HL-60 (cell line): ENCODE measurements at regions not wholly inside any gene's neighbourhood (a gene's known extent, or its start where the extent isn't known, plus 50 kb on each side); places are given as distances from the start of the nearest gene placed in this dataset.

Source experiments
- DNase-seq, 2 experiments: peaks; one replicate each; pipeline ENCODE4 v3.0.0-alpha.2; 2010 to 2020; ENCODE audit warnings: low read depth in 1 of 2, low spot score in 1 of 2
- H3K27ac ChIP-seq: fragments of 250-450 bp; sonication (Bioruptor Pico); replicated peaks from 2 replicates; pipeline ENCODE4 v1.5.1; 2020; ENCODE audit warnings: mild to moderate bottlenecking, moderate library complexity
- H3K27me3 ChIP-seq: fragments of 250-450 bp; sonication (Bioruptor Pico); 2 replicates; pipeline ENCODE4 v1.5.1; 2021; ENCODE audit warnings: mild to moderate bottlenecking, moderate library complexity; ENCODE audit not compliant: insufficient read depth, poor library complexity, severe bottlenecking
- H3K4me3 ChIP-seq: replicated peaks from 2 replicates; pipeline ENCODE4 v1.5.1; 2011; ENCODE audit warnings: mild to moderate bottlenecking, control low read depth, low read length; ENCODE audit not compliant: insufficient read depth
- GABPA ChIP-seq: IDR thresholded peaks from 2 replicates; pipeline ENCODE4 v1.6.1; 2012; ENCODE audit warnings: low read depth
- POLR2AphosphoS5 ChIP-seq: IDR thresholded peaks from 2 replicates; pipeline ENCODE4 v1.6.1; 2012; ENCODE audit warnings: low read depth
- SPI1 ChIP-seq: IDR thresholded peaks from 2 replicates; pipeline ENCODE4 v1.6.1; 2012; ENCODE audit warnings: low read depth, mild to moderate bottlenecking, borderline replicate concordance
- TF ChIP-seq, protein P1 (sequence below): IDR thresholded peaks from one replicate; pipeline ENCODE4 v1.5.1; 2011; ENCODE audit warnings: low read length, control low read depth, inconsistent platforms; ENCODE audit not compliant: insufficient read depth
- TF ChIP-seq, protein P2 (sequence below): IDR thresholded peaks from 2 replicates; pipeline ENCODE4 v1.6.1; 2012; ENCODE audit warnings: low read depth; ENCODE audit not compliant: insufficient replicate concordance

DNA sequence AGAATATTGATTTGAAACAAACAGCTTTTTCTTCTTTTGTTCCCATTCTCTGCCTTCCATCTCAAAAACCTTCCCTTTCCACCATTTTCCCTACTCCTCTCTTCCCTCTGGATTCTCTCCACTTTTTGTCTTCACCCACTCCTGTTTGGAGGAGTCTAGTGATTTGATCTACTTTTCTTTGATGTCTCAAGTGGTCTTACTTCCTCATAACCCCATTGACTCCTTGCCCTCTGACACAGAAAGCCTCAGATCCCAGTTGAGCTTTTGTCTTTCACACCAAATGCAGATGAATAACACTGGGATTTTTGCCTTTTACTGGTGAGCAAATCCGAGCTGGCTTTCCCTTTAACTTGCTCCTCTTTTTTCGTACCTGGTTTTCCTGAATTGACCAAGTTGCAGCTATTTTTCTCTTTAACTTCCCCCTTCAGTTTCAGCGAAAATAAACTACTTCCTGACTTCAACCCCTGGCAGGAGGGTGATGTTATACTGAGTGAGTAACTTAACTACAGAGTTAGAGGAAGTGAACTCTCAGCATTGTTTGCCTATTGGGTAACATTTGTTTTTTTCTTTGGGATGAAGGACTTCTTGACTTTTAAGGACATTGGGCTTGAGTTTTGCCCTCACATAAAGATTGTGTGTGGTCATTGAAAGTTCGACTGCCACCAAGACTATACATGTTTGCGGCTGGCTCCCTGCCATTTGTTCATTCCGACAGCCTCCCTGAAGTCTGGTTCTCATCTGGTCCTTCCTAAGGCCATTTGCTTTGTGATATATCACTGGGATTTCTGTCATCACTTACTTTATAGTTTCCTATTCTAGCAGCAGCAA, 392.8 kb upstream of the NR3C2 start:
- peak in 1 of 2 experiments; percentile 19 for DNase-seq
- H3K27me3 ChIP-seq: no peaks in the 10 kb centered on the region
- TF ChIP-seq, protein P1, sequence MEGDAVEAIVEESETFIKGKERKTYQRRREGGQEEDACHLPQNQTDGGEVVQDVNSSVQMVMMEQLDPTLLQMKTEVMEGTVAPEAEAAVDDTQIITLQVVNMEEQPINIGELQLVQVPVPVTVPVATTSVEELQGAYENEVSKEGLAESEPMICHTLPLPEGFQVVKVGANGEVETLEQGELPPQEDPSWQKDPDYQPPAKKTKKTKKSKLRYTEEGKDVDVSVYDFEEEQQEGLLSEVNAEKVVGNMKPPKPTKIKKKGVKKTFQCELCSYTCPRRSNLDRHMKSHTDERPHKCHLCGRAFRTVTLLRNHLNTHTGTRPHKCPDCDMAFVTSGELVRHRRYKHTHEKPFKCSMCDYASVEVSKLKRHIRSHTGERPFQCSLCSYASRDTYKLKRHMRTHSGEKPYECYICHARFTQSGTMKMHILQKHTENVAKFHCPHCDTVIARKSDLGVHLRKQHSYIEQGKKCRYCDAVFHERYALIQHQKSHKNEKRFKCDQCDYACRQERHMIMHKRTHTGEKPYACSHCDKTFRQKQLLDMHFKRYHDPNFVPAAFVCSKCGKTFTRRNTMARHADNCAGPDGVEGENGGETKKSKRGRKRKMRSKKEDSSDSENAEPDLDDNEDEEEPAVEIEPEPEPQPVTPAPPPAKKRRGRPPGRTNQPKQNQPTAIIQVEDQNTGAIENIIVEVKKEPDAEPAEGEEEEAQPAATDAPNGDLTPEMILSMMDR: no peak
- peak; percentile 46; the same call in 1 of the 2 replicates for TF ChIP-seq SPI1
- H3K27ac ChIP-seq: no peak overlapping the region
- H3K4me3 ChIP-seq: no peak overlapping the region

DNA sequence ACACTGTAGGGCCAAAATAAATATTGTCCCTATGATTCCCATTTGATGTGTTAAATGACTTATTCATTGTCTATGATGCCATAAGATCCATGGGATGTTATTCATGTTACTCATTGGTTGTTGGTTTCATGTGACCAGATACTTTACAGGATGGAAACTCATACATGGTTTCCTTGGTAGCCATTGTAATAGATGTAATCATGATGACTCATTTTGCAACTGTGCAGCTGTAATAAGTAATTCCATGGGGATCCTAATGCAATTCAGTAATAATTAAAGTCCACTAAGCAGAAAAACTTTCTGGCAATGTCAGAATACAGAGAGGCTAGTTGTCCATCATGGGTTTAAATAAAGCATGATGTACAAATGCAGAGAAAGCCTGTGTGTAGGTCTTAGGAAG, 389.7 kb upstream of the NR3C2 start:
- H3K27ac ChIP-seq: no peak overlapping the region
- TF ChIP-seq GABPA: no peak
- TF ChIP-seq, protein P2, sequence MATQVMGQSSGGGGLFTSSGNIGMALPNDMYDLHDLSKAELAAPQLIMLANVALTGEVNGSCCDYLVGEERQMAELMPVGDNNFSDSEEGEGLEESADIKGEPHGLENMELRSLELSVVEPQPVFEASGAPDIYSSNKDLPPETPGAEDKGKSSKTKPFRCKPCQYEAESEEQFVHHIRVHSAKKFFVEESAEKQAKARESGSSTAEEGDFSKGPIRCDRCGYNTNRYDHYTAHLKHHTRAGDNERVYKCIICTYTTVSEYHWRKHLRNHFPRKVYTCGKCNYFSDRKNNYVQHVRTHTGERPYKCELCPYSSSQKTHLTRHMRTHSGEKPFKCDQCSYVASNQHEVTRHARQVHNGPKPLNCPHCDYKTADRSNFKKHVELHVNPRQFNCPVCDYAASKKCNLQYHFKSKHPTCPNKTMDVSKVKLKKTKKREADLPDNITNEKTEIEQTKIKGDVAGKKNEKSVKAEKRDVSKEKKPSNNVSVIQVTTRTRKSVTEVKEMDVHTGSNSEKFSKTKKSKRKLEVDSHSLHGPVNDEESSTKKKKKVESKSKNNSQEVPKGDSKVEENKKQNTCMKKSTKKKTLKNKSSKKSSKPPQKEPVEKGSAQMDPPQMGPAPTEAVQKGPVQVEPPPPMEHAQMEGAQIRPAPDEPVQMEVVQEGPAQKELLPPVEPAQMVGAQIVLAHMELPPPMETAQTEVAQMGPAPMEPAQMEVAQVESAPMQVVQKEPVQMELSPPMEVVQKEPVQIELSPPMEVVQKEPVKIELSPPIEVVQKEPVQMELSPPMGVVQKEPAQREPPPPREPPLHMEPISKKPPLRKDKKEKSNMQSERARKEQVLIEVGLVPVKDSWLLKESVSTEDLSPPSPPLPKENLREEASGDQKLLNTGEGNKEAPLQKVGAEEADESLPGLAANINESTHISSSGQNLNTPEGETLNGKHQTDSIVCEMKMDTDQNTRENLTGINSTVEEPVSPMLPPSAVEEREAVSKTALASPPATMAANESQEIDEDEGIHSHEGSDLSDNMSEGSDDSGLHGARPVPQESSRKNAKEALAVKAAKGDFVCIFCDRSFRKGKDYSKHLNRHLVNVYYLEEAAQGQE: no peak
- TF ChIP-seq, protein P1: no peak
- TF ChIP-seq SPI1: no peak
- TF ChIP-seq POLR2AphosphoS5: no peak
- no peak overlapping the region for H3K4me3 ChIP-seq
- H3K27me3 ChIP-seq: no peaks in the 10 kb centered on the region
- DNase-seq: no peak

DNA sequence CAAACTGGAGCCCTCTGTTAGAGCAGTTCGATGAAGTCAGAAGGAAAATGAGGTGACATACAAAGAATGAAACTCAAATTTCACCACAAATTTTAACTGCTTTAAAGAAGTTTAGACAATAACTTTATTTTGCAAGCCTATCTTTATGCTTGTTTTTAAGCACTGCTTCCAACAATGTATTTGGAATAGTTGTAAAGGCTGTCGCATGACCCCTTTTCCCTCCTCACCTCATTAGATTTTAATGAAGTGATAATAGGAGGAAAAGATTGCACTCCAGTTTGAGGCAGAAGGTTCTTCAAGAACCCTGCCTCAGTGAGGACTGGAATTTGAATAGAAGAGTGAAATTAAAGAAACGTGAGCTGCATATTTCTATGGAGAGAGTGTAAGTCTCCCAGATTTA, 386.1 kb upstream of the NR3C2 start:
- Histone ChIP-seq H3K27me3 (no peaks in the 10 kb centered on the region), H3K27ac (no peak overlapping the region), H3K4me3 (no peak overlapping the region)
- TF ChIP-seq, protein P2: no peak
- TF ChIP-seq SPI1 (no peak), POLR2AphosphoS5 (no peak), GABPA (no peak)
- TF ChIP-seq, protein P1: no peak
- DNase-seq: no peak

DNA sequence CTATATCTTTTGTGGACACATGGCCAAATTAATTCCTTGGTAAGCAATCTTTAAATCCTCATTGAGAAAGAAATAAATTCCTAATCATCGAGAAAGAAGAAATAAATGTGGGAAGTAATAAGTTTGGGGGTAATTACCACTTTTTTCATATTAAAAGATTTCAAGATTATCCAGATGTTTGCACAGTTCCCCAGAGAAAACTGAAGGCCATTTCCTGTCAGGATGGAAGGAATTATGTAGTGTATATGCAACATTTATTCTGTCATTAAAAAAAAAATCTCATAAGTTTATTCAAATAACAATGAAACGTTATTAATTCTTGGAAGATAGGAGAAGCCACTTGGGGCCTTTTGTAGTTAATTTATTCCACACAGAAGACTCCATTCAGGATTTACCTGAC, 385.6 kb upstream of the NR3C2 start:
- no peak for DNase-seq
- H3K27ac ChIP-seq: no peak overlapping the region
- H3K4me3 ChIP-seq: no peak overlapping the region
- no peaks in the 10 kb centered on the region for H3K27me3 ChIP-seq
- TF ChIP-seq POLR2AphosphoS5: no peak
- TF ChIP-seq, protein P1: no peak
- TF ChIP-seq, protein P2: no peak
- no peak for TF ChIP-seq GABPA
- TF ChIP-seq SPI1: no peak
